ENCODE measurements at regions not wholly inside any gene's neighbourhood (a gene's known extent, or its start where the extent isn't known, plus 50 kb on each side); places are given as distances from the start of the nearest gene placed in this dataset.
"Not testable (repeated sequence)": the region's sequence is repeated elsewhere in the genome, so short reads cannot be mapped to it uniquely, and the experiment has no call there.

DNA sequence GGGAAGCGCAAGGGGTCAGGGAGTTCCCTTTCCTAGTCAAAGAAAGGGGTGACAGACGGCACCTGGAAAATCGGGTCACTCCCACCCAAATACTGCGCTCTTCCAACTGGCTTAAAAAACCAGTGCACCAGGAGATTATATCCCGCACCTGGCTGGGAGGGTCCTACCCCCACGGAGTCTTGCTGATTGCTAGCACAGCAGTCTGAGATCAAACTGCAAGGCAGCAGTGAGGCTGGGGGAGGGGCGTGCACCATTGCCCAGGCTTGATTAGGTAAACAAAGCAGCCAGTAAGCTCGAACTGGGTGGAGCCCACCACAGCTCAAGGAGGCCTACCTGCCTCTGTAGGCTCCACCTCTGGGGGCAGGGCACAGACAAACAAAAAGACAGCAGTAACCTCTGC, 726.0 kb upstream of the MANEA start:
- TF ChIP-seq, protein P1, sequence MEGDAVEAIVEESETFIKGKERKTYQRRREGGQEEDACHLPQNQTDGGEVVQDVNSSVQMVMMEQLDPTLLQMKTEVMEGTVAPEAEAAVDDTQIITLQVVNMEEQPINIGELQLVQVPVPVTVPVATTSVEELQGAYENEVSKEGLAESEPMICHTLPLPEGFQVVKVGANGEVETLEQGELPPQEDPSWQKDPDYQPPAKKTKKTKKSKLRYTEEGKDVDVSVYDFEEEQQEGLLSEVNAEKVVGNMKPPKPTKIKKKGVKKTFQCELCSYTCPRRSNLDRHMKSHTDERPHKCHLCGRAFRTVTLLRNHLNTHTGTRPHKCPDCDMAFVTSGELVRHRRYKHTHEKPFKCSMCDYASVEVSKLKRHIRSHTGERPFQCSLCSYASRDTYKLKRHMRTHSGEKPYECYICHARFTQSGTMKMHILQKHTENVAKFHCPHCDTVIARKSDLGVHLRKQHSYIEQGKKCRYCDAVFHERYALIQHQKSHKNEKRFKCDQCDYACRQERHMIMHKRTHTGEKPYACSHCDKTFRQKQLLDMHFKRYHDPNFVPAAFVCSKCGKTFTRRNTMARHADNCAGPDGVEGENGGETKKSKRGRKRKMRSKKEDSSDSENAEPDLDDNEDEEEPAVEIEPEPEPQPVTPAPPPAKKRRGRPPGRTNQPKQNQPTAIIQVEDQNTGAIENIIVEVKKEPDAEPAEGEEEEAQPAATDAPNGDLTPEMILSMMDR (IDR thresholded peaks at IDR 0.05; ENCODE audit: low read length) = not testable (repeated sequence)
- not testable (repeated sequence) for TF ChIP-seq EZH2phosphoT487 (IDR thresholded peaks at IDR 0.05; ENCODE audit: low read length)

Measured in MM.1S (cell line).